ENCODE measurements at regions not wholly inside any gene's neighbourhood (a gene's known extent, or its start where the extent isn't known, plus 50 kb on each side); places are given as distances from the start of the nearest gene placed in this dataset.
A peak's percentile ranks its signal among the peaks of the same experiment; 100 is the strongest.

DNA sequence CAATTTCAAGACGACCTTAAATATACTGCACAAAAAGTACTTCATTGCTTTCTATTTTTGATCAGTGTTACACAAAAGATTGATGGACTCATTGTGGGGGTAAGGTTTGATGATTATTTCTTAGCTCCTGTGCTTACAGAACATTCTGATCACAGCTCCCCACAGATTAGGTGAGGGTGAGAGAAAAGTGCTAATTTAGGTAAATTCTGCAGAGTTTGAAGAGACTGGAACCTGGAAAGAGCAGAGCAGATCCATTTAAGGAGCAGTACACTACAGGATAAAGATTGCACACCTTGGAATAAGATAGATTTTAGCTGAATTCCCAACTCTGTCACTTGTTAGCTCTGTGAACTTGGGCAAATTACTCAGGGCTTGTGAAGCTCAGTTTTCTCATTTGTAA lies 291.9 kb upstream of the CDH7 start:
- no peak for DNase-seq (ENCODE audit: low spot score)
- H4K20me1 ChIP-seq (ENCODE audit: insufficient read depth, poor library complexity, severe bottlenecking) = no peaks in the 10 kb centered on the region
- no peak overlapping the region for H2AFZ ChIP-seq
- no peak overlapping the region for H3K27ac ChIP-seq
- 4% methylated on average over 1 of the region's 1 CpG for whole genome bisulfite sequencing (ENCODE audit: low lambda C conversion rate, missing lambda C conversion rate)
- no peak overlapping the region for H3K4me2 ChIP-seq
- H3K27me3 ChIP-seq = no peaks in the 10 kb centered on the region
- no peaks in the 10 kb centered on the region for H3K9me2 ChIP-seq (replicated peaks; ENCODE audit: insufficient read depth)
- no peak overlapping the region for H3K4me3 ChIP-seq
- H3K9me3 ChIP-seq (ENCODE audit: low read depth) = no peaks in the 10 kb centered on the region
- no peaks in the 10 kb centered on the region for H3K79me2 ChIP-seq
- TF ChIP-seq EZH2phosphoT487 (IDR thresholded peaks at IDR 0.05; ENCODE audit: low read depth, severe bottlenecking, unreplicated experiment) (no peak), EZH2 (IDR thresholded peaks at IDR 0.05; ENCODE audit: borderline replicate concordance) (no peak)
- TF ChIP-seq, protein P1, sequence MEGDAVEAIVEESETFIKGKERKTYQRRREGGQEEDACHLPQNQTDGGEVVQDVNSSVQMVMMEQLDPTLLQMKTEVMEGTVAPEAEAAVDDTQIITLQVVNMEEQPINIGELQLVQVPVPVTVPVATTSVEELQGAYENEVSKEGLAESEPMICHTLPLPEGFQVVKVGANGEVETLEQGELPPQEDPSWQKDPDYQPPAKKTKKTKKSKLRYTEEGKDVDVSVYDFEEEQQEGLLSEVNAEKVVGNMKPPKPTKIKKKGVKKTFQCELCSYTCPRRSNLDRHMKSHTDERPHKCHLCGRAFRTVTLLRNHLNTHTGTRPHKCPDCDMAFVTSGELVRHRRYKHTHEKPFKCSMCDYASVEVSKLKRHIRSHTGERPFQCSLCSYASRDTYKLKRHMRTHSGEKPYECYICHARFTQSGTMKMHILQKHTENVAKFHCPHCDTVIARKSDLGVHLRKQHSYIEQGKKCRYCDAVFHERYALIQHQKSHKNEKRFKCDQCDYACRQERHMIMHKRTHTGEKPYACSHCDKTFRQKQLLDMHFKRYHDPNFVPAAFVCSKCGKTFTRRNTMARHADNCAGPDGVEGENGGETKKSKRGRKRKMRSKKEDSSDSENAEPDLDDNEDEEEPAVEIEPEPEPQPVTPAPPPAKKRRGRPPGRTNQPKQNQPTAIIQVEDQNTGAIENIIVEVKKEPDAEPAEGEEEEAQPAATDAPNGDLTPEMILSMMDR (IDR thresholded peaks at IDR 0.05; ENCODE audit: poor library complexity) = no peak
- no peaks in the 10 kb centered on the region for H3K4me1 ChIP-seq (ENCODE audit: insufficient read depth)
- no peaks in the 10 kb centered on the region for H3K36me3 ChIP-seq (replicated peaks; ENCODE audit: insufficient read depth, low read depth)

DNA sequence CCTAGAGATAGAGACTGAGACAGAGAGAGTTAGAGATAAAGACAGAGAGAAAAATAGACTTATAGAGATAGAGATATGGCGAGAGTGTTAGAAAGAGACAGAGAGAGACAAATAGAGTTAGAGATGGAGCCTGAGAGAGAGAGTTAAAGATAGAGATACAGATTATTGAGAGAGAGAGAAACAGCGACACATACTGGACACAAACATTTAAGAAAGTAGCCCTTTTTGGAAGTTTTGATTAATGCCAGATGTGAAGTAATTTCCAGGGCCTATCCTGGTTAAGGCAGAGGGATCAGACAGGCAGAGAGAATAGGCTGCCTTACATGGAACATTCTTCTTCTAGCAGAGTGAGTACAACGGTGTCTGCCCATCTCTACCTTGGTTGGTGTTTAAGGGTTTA lies 311.6 kb upstream of the CDH7 start:
- Histone ChIP-seq H3K9me2 (replicated peaks; ENCODE audit: insufficient read depth) (no peaks in the 10 kb centered on the region), H3K4me1 (ENCODE audit: insufficient read depth) (no peaks in the 10 kb centered on the region), H3K4me2 (no peak overlapping the region), H3K4me3 (no peak overlapping the region), H3K27me3 (no peaks in the 10 kb centered on the region), H3K9me3 (ENCODE audit: low read depth) (no peaks in the 10 kb centered on the region), H3K79me2 (no peaks in the 10 kb centered on the region), H2AFZ (no peak overlapping the region), H4K20me1 (ENCODE audit: insufficient read depth, poor library complexity, severe bottlenecking) (no peaks in the 10 kb centered on the region), H3K27ac (no peak overlapping the region), H3K36me3 (replicated peaks; ENCODE audit: insufficient read depth, low read depth) (no peaks in the 10 kb centered on the region)
- 41% methylated on average over 3 of the region's 3 CpGs for WGBS (ENCODE audit: low lambda C conversion rate, missing lambda C conversion rate)
- TF ChIP-seq EZH2phosphoT487 (IDR thresholded peaks at IDR 0.05; ENCODE audit: low read depth, severe bottlenecking, unreplicated experiment) (no peak), EZH2 (IDR thresholded peaks at IDR 0.05; ENCODE audit: borderline replicate concordance) (no peak)
- TF ChIP-seq, protein P1 (IDR thresholded peaks at IDR 0.05; ENCODE audit: poor library complexity) = peak; percentile 61
- DNase-seq (ENCODE audit: low spot score) = peak; percentile 40

DNA sequence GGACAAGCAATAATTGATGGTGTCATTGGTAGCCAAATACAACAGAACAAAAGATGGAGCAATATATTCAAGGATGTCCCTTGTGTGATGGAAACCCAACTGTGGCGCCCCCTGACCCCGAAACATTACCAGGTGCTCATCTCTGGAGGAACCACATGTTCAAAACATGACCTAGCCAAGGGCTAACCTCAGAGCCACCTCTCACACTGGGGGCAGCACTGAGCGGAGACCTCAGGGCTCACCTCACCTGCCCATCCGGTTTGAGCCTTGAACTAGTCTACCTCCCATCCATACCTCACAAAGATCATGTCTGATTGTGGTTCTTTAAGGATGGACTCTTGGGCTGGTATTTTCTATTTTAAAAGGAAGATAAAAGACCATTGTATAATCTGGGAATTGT lies 314.4 kb upstream of the CDH7 start:
- Histone ChIP-seq H3K27ac (no peak overlapping the region), H3K4me2 (no peak overlapping the region), H3K4me1 (ENCODE audit: insufficient read depth) (no peaks in the 10 kb centered on the region), H3K4me3 (no peak overlapping the region), H3K79me2 (no peaks in the 10 kb centered on the region), H4K20me1 (ENCODE audit: insufficient read depth, poor library complexity, severe bottlenecking) (no peaks in the 10 kb centered on the region), H3K9me3 (ENCODE audit: low read depth) (no peaks in the 10 kb centered on the region), H3K36me3 (replicated peaks; ENCODE audit: insufficient read depth, low read depth) (no peaks in the 10 kb centered on the region), H3K9me2 (replicated peaks; ENCODE audit: insufficient read depth) (no peaks in the 10 kb centered on the region), H3K27me3 (no peaks in the 10 kb centered on the region), H2AFZ (no peak overlapping the region)
- no peak for DNase-seq (ENCODE audit: low spot score)
- WGBS (ENCODE audit: low lambda C conversion rate, missing lambda C conversion rate) = 88% methylated on average over 4 of the region's 4 CpGs
- TF ChIP-seq, protein P1 (IDR thresholded peaks at IDR 0.05; ENCODE audit: poor library complexity) = no peak
- TF ChIP-seq EZH2phosphoT487 (IDR thresholded peaks at IDR 0.05; ENCODE audit: low read depth, severe bottlenecking, unreplicated experiment) (no peak), EZH2 (IDR thresholded peaks at IDR 0.05; ENCODE audit: borderline replicate concordance) (no peak)

DNA sequence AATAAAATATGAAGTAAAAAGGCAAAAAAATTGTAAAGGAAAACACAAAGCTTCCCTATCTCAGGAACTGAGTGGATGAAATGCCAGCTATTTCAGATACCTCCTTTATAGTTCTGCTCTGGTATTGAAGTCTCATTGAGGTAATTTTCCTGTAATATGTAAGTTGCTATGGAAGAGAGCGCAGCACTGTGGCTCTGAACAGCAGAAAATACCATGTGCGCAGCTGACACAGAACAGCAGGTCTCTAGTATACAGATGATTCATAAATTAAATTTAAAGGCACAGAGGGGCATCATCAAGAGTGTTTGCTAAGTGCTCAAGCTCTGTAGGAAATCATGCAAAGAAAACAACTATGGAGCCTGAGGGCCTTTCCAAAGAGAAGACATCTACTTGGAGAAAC lies 315.3 kb upstream of the CDH7 start:
- Histone ChIP-seq H4K20me1 (ENCODE audit: insufficient read depth, poor library complexity, severe bottlenecking) (no peaks in the 10 kb centered on the region), H3K4me2 (no peak overlapping the region), H3K36me3 (replicated peaks; ENCODE audit: insufficient read depth, low read depth) (no peaks in the 10 kb centered on the region), H3K9me2 (replicated peaks; ENCODE audit: insufficient read depth) (no peaks in the 10 kb centered on the region), H3K27me3 (no peaks in the 10 kb centered on the region), H3K4me3 (no peak overlapping the region), H3K27ac (no peak overlapping the region), H2AFZ (no peak overlapping the region), H3K79me2 (no peaks in the 10 kb centered on the region), H3K9me3 (ENCODE audit: low read depth) (no peaks in the 10 kb centered on the region), H3K4me1 (ENCODE audit: insufficient read depth) (no peaks in the 10 kb centered on the region)
- DNase-seq (ENCODE audit: low spot score) = no peak
- WGBS (ENCODE audit: low lambda C conversion rate, missing lambda C conversion rate) = 96% methylated on average over 2 of the region's 2 CpGs
- TF ChIP-seq EZH2phosphoT487 (IDR thresholded peaks at IDR 0.05; ENCODE audit: low read depth, severe bottlenecking, unreplicated experiment) (no peak), EZH2 (IDR thresholded peaks at IDR 0.05; ENCODE audit: borderline replicate concordance) (no peak)
- TF ChIP-seq, protein P1 (IDR thresholded peaks at IDR 0.05; ENCODE audit: poor library complexity) = no peak

Data from hepatocyte (in vitro differentiated cells).